ENCODE measurements at regions not wholly inside any gene's neighbourhood (a gene's known extent, or its start where the extent isn't known, plus 50 kb on each side); places are given as distances from the start of the nearest gene placed in this dataset.
"Not testable (repeated sequence)": the region's sequence is repeated elsewhere in the genome, so short reads cannot be mapped to it uniquely, and the experiment has no call there.

GRCh38 chr4:128437023-128437422, 149.4 kb upstream of the PGRMC2 start:
- DNase-seq, result not testable (repeated sequence)

GRCh38 chr4:128429023-128429613, 141.5 kb upstream of the PGRMC2 start:
- DNase-seq, result not testable (repeated sequence)

- DNase-seq, result no peak
These were observed 140.8 kb upstream of the PGRMC2 start for GRCh38 chr4:128428397-128428796.

- DNase-seq, result peak; percentile 20
These were observed 140.3 kb upstream of the PGRMC2 start for GRCh38 chr4:128427832-128428366.

- no peak for DNase-seq
These were observed 137.2 kb upstream of the PGRMC2 start for GRCh38 chr4:128424527-128425497.

GRCh38 chr4:128422296-128422695, 134.7 kb upstream of the PGRMC2 start:
- DNase-seq, result not testable (repeated sequence)

GRCh38 chr4:128416921-128417320, 129.3 kb upstream of the PGRMC2 start:
- no peak for DNase-seq

GRCh38 chr4:128410037-128410436, 122.4 kb upstream of the PGRMC2 start:
- DNase-seq, result no peak

GRCh38 chr4:128403586-128403985, 116.0 kb upstream of the PGRMC2 start:
- DNase-seq, result no peak

- DNase-seq, result no peak
These were observed 107.2 kb upstream of the PGRMC2 start for GRCh38 chr4:128394778-128395177.

- no peak for DNase-seq
These were observed 105.6 kb upstream of the PGRMC2 start for GRCh38 chr4:128393101-128393704.

GRCh38 chr4:128390475-128390996, 102.9 kb upstream of the PGRMC2 start:
- no peak for DNase-seq

GRCh38 chr4:128388796-128389195, 101.2 kb upstream of the PGRMC2 start:
- DNase-seq, result no peak

GRCh38 chr4:128388352-128388630, 100.7 kb upstream of the PGRMC2 start:
- no peak for DNase-seq

GRCh38 chr4:128387600-128388351, 100.2 kb upstream of the PGRMC2 start:
- DNase-seq, result no peak

- peak; percentile 35 for DNase-seq
These were observed 99.4 kb upstream of the PGRMC2 start for GRCh38 chr4:128386761-128387599.

- DNase-seq, result peak; percentile 57
These were observed 98.2 kb upstream of the PGRMC2 start for GRCh38 chr4:128385683-128386304.

GRCh38 chr4:128384765-128385598, 97.4 kb upstream of the PGRMC2 start:
- no peak for DNase-seq

GRCh38 chr4:128384091-128384520, 96.5 kb upstream of the PGRMC2 start:
- no peak for DNase-seq
